Activated CD8-positive, alpha-beta T cell treated with anti-CD3 and anti-CD28 coated beads for 36 hours (primary cell): ENCODE measurements at regions not wholly inside any gene's neighbourhood (a gene's known extent, or its start where the extent isn't known, plus 50 kb on each side); places are given as distances from the start of the nearest gene placed in this dataset.

ENCODE experiments used
- ATAC-seq: fragments of 200-7000 bp; cut with Tn5 transposase; one replicate; pipeline ENCODE4 v1.10.0; 2021; ENCODE audit warnings: mild to moderate bottlenecking, moderate library complexity
- CTCF ChIA-PET: fragments of 350-600 bp; sonication (Branson Sonifier 250); formaldehyde crosslinking; loops from one replicate; lab custom pipeline; 2021; ENCODE audit warnings: antibody characterized with exemption; lab: Charles Lee
- POLR2A ChIA-PET: fragments of 350-600 bp; sonication (Branson Sonifier 250); formaldehyde crosslinking; loops from one replicate; lab custom pipeline; 2021; ENCODE audit warnings: antibody characterized with exemption; lab: Charles Lee
- DNase-seq: peaks from one replicate; pipeline ENCODE4 v3.0.0-alpha.2; 2020
- H3K27ac Mint-ChIP-seq: one replicate; pipeline ENCODE4 v1.8.0; 2021; ENCODE audit warnings: mild to moderate bottlenecking, mixed read lengths
- H3K27me3 Mint-ChIP-seq: one replicate; pipeline ENCODE4 v1.8.0; 2021; ENCODE audit warnings: mixed read lengths
- H3K36me3 Mint-ChIP-seq: one replicate; pipeline ENCODE4 v1.8.0; 2021; ENCODE audit warnings: low read depth, mixed read lengths
- H3K4me1 Mint-ChIP-seq: one replicate; pipeline ENCODE4 v1.8.0; 2021; ENCODE audit warnings: low read depth, mixed read lengths
- H3K4me3 Mint-ChIP-seq: one replicate; pipeline ENCODE4 v1.8.0; 2021; ENCODE audit warnings: mild to moderate bottlenecking, moderate library complexity, mixed read lengths
- H3K9me3 Mint-ChIP-seq: one replicate; pipeline ENCODE4 v1.8.0; 2021; ENCODE audit warnings: mixed read lengths
- intact Hi-C: fragments of 100-400 bp; cut with micrococcal nuclease; formaldehyde crosslinking; loops from one replicate; pipeline ENCODE4 v1.10.0; 2022
- TF ChIP-seq, protein P1 (sequence below): fragments of 200-600 bp; IDR thresholded peaks from one replicate; pipeline ENCODE4 v1.8.0; 2022; ENCODE audit warnings: antibody characterized with exemption, mild to moderate bottlenecking

DNA sequence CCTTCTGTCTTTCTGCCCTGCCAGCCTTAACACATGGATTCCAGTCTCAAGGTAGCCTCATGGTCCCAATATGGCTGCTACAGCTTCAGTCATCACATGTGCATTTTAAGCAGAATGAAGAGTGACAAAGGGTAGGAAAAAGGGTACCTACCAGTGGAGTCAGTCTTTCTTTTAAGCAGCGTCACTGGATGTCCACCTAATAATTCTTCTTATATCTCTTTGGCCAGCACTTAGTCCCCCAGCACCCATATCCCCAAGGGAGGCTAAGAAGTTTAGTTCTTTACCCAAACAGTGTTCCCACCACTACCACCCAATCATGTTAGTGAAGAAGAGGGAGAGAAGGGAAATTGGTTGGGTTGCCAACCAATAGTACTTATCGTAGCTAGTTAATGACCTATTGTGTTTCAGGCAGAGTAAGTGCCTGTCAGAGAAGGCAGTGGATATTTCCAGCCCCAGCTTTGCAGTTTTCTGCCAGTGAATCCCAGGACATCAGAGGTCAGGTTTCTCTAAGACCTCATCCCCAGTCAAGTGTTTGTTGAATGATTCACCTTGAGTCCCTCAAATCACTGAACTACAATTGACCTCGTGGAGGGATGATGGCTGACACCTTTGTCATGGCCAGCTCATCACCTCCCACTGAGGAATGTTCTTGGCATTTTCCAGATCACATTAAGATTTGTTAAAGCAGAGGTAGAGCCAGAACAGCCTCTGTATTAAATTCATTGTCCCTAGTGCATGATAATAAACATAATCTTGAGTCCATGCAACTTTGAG, 250.9 kb upstream of the CRY1 start:
- POLR2A ChIA-PET: interaction anchor here (1.9 kb wide), 1 partner anchor 8 kb away, joined by 5 read pairs; no protein-coding TSS in a partner anchor
- CTCF ChIA-PET: no interaction called here
- no peaks in the 10 kb centered on the region for H3K27me3 Mint-ChIP-seq

GRCh38 chr12:107347261-107347660, 253.9 kb upstream of the CRY1 start:
- H3K9me3 Mint-ChIP-seq: peaks cover 11% of the 10 kb centered on the region
- H3K4me1 Mint-ChIP-seq: peaks cover 59% of the 10 kb centered on the region
- no peak overlapping the region for H3K27ac Mint-ChIP-seq
- ATAC-seq (no peak), DNase-seq (no peak)
- H3K36me3 Mint-ChIP-seq: peaks cover 12% of the 10 kb centered on the region
- intact Hi-C loops: no loop called here
- H3K4me3 Mint-ChIP-seq: no peak overlapping the region
- POLR2A ChIA-PET: no interaction called here
- TF ChIP-seq, protein P1, sequence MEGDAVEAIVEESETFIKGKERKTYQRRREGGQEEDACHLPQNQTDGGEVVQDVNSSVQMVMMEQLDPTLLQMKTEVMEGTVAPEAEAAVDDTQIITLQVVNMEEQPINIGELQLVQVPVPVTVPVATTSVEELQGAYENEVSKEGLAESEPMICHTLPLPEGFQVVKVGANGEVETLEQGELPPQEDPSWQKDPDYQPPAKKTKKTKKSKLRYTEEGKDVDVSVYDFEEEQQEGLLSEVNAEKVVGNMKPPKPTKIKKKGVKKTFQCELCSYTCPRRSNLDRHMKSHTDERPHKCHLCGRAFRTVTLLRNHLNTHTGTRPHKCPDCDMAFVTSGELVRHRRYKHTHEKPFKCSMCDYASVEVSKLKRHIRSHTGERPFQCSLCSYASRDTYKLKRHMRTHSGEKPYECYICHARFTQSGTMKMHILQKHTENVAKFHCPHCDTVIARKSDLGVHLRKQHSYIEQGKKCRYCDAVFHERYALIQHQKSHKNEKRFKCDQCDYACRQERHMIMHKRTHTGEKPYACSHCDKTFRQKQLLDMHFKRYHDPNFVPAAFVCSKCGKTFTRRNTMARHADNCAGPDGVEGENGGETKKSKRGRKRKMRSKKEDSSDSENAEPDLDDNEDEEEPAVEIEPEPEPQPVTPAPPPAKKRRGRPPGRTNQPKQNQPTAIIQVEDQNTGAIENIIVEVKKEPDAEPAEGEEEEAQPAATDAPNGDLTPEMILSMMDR: no peak
- no peaks in the 10 kb centered on the region for H3K27me3 Mint-ChIP-seq
- CTCF ChIA-PET: no interaction called here

More for the DNA sequence above, 250.9 kb upstream of the CRY1 start:
- H3K4me1 Mint-ChIP-seq: peaks cover 49% of the 10 kb centered on the region
- TF ChIP-seq, protein P1: no peak
- intact Hi-C loops: no loop called here
- DNase-seq (no peak), ATAC-seq (no peak)
- H3K9me3 Mint-ChIP-seq: peaks cover 14% of the 10 kb centered on the region
- H3K4me3 Mint-ChIP-seq: no peak overlapping the region
- no peak overlapping the region for H3K27ac Mint-ChIP-seq
- H3K36me3 Mint-ChIP-seq: peaks cover 27% of the 10 kb centered on the region

DNA sequence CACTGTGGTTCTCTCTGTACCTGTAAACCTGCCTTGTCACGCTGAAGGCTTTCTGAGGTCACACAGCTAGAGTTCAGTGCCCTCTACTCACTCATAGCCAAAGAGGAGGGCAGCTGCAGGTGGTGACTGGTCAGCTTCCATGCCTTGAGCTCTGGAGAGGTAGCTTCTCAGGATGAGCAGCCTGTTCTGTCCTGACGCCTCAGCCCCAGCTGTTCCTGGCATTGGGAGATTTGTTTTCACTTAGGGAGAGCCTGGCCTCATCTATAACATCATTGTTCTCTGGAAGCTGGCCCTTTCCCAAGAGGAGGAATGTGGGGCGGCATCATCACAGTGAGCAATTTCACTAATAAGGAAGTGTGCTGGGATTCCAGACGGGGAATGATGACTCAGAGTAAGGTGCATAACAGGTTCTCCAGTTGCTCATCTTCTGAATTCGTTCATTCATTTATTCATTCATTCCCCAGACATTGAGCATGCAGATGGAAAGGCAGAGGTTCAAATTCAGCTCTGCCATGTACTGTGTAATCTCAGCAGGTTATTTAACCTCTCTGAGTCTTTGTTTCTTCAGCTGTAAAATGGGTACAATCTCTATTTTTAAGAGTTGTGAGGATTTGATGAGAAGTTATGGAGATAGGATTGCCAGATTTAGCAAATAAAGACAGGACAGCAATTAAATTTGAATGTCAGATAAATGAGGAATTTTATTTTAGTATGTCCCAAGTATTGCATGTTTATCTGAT, 255.8 kb upstream of the CRY1 start:
- peaks cover 8% of the 10 kb centered on the region for H3K9me3 Mint-ChIP-seq
- TF ChIP-seq, protein P1: no peak
- no peak overlapping the region for H3K27ac Mint-ChIP-seq
- intact Hi-C loops: no loop called here
- no peak for DNase-seq
- peaks cover 14% of the 10 kb centered on the region for H3K36me3 Mint-ChIP-seq
- H3K27me3 Mint-ChIP-seq: no peaks in the 10 kb centered on the region
- H3K4me1 Mint-ChIP-seq: peaks cover 75% of the 10 kb centered on the region
- ChIA-PET CTCF (interaction anchor here (0.7 to 2.1 kb wide), 3 partner anchors 10 to 28 kb away, joined by 3 to 7 read pairs (median 4); no protein-coding TSS in a partner anchor), POLR2A (interaction anchor here (1.5 kb wide), 1 partner anchor 12 kb away, joined by 5 read pairs; no protein-coding TSS in a partner anchor)
- H3K4me3 Mint-ChIP-seq: no peak overlapping the region
- ATAC-seq: no peak

- ChIA-PET CTCF (interaction anchor here (2.1 kb wide), 1 partner anchor 29 kb away, joined by 7 read pairs; no protein-coding TSS in a partner anchor), POLR2A (interaction anchor here (1.5 kb wide), 1 partner anchor 13 kb away, joined by 5 read pairs; no protein-coding TSS in a partner anchor)
- ATAC-seq (no peak), DNase-seq (no peak)
- no peaks in the 10 kb centered on the region for H3K27me3 Mint-ChIP-seq
- H3K4me1 Mint-ChIP-seq: peaks cover 77% of the 10 kb centered on the region
- H3K9me3 Mint-ChIP-seq: peaks cover 8% of the 10 kb centered on the region
- H3K27ac Mint-ChIP-seq: no peak overlapping the region
- H3K4me3 Mint-ChIP-seq: no peak overlapping the region
- H3K36me3 Mint-ChIP-seq: peaks cover 16% of the 10 kb centered on the region
- intact Hi-C loops: no loop called here
- TF ChIP-seq, protein P1: no peak
These were observed 256.5 kb upstream of the CRY1 start for GRCh38 chr12:107349839-107350238.

DNA sequence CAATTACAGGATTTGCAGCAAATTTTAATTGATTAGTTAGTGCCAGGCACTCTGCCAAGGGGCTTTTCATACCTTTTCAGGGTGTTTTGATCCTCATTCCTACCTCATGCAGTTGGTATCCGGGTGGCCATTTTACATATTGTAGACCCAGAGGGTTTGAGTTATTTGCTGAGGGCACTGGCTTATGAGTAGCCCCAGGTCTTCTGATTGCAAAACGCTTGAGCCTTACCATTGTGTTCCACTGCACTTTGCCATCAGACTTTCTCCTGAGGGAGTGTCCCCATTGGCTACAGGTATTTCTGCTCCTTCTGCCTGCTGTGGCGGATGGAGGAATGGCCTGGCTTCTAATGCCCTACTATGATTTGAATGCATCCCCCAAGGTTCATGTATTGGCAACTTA, 257.8 kb upstream of the CRY1 start:
- ChIA-PET POLR2A (no interaction called here), CTCF (no interaction called here)
- peaks cover 8% of the 10 kb centered on the region for H3K9me3 Mint-ChIP-seq
- DNase-seq: no peak
- H3K4me1 Mint-ChIP-seq: peaks cover 78% of the 10 kb centered on the region
- H3K36me3 Mint-ChIP-seq: peaks cover 16% of the 10 kb centered on the region
- no peaks in the 10 kb centered on the region for H3K27me3 Mint-ChIP-seq
- no peak overlapping the region for H3K4me3 Mint-ChIP-seq
- intact Hi-C loops: no loop called here
- TF ChIP-seq, protein P1: no peak
- H3K27ac Mint-ChIP-seq: no peak overlapping the region
- no peak for ATAC-seq
